ENCODE measurements at regions not wholly inside any gene's neighbourhood (a gene's known extent, or its start where the extent isn't known, plus 50 kb on each side); places are given as distances from the start of the nearest gene placed in this dataset.

DNA sequence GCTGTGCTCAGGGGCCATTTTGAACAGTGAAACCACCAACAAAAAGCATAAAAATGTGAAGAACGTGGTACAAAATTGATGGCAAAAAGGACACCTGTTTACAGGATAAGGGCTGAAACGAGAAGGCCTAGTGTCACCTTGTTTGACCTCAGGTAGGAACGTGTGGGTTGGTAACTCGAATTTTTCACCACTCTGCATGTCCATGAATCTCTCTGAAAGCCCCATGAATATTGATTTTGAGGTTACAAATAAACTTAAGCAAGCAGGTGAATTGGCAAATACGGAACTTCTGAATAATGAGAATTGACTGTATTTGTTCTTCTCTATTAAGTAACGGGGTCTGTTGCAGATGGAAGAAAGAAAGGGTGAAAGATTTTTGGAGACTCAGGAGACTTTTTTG, 59.6 kb upstream of the EDN1 start:
- no peak overlapping the region for H3K27ac Mint-ChIP-seq
- no peak overlapping the region for H3K4me3 Mint-ChIP-seq
- no peaks in the 10 kb centered on the region for H3K27me3 Mint-ChIP-seq (ENCODE audit: insufficient read depth)
- no peaks in the 10 kb centered on the region for H3K36me3 Mint-ChIP-seq (ENCODE audit: low read depth)
- no peak overlapping the region for H3K9ac ChIP-seq (ENCODE audit: extremely low read depth, low read length, poor library complexity, severe bottlenecking)
- H3K4me3 ChIP-seq (ENCODE audit: low read length), result no peak overlapping the region
- TF ChIP-seq, protein P1, sequence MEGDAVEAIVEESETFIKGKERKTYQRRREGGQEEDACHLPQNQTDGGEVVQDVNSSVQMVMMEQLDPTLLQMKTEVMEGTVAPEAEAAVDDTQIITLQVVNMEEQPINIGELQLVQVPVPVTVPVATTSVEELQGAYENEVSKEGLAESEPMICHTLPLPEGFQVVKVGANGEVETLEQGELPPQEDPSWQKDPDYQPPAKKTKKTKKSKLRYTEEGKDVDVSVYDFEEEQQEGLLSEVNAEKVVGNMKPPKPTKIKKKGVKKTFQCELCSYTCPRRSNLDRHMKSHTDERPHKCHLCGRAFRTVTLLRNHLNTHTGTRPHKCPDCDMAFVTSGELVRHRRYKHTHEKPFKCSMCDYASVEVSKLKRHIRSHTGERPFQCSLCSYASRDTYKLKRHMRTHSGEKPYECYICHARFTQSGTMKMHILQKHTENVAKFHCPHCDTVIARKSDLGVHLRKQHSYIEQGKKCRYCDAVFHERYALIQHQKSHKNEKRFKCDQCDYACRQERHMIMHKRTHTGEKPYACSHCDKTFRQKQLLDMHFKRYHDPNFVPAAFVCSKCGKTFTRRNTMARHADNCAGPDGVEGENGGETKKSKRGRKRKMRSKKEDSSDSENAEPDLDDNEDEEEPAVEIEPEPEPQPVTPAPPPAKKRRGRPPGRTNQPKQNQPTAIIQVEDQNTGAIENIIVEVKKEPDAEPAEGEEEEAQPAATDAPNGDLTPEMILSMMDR (conservative IDR thresholded peaks at IDR 0.05), result no peak
- no peaks in the 10 kb centered on the region for H3K9me3 Mint-ChIP-seq
- peaks cover 22% of the 10 kb centered on the region for H3K4me1 Mint-ChIP-seq
- no peaks in the 10 kb centered on the region for H3K27me3 ChIP-seq (ENCODE audit: control insufficient read depth, insufficient read depth, low read length, poor library complexity, severe bottlenecking)
- peaks cover 9% of the 10 kb centered on the region for H3K4me1 ChIP-seq (ENCODE audit: control insufficient read depth, insufficient read depth, low read length)
- no peaks in the 10 kb centered on the region for H3K9me3 ChIP-seq (ENCODE audit: control insufficient read depth, low read length)
- WGBS, 2 experiments (ENCODE audit: insufficient coverage in 1 of 2, insufficient read length in 1 of 2), result 93 to 98% methylated on average over 6 of the region's 6 CpGs
- H3K27ac ChIP-seq (ENCODE audit: low read depth, low read length), result no peak overlapping the region
- no peaks in the 10 kb centered on the region for H3K36me3 ChIP-seq (ENCODE audit: control insufficient read depth, insufficient read depth, low read length)
- DNase-seq, result no peak

DNA sequence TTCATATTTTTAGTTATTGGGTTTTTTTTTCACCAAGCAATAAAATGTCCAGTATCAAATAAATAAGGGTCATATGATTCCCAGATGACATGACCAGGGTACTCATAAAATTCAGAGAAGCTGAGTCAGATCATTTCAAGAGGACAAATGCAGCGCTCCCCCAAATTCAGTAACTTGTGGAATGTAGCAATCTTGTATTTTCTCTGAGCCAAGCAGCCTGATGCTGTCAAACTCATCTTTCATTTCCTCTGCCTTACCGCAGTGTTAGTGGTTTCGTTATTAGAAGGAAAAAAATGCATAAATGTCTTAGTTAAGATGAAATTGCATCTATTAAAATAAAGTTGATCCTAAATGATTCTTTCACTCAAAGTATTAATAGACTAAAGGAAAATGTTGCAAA, 57.8 kb upstream of the EDN1 start:
- no peak overlapping the region for H3K27ac ChIP-seq (ENCODE audit: low read depth, low read length)
- H3K4me3 Mint-ChIP-seq, result no peak overlapping the region
- 94% methylated on average over 1 of the region's 3 CpGs; no CpG with 5 or more reads in 1 of the 2 experiments for WGBS, 2 experiments (ENCODE audit: insufficient coverage in 1 of 2, insufficient read length in 1 of 2)
- no peak overlapping the region for H3K9ac ChIP-seq (ENCODE audit: extremely low read depth, low read length, poor library complexity, severe bottlenecking)
- H3K4me1 Mint-ChIP-seq, result peaks cover 22% of the 10 kb centered on the region
- H3K27ac Mint-ChIP-seq, result no peak overlapping the region
- no peaks in the 10 kb centered on the region for H3K9me3 ChIP-seq (ENCODE audit: control insufficient read depth, low read length)
- DNase-seq, result no peak
- peaks cover 9% of the 10 kb centered on the region for H3K4me1 ChIP-seq (ENCODE audit: control insufficient read depth, insufficient read depth, low read length)
- no peaks in the 10 kb centered on the region for H3K9me3 Mint-ChIP-seq
- no peaks in the 10 kb centered on the region for H3K27me3 Mint-ChIP-seq (ENCODE audit: insufficient read depth)
- no peaks in the 10 kb centered on the region for H3K27me3 ChIP-seq (ENCODE audit: control insufficient read depth, insufficient read depth, low read length, poor library complexity, severe bottlenecking)
- H3K4me3 ChIP-seq (ENCODE audit: low read length), result no peak overlapping the region
- TF ChIP-seq, protein P1 (conservative IDR thresholded peaks at IDR 0.05), result no peak
- H3K36me3 ChIP-seq (ENCODE audit: control insufficient read depth, insufficient read depth, low read length), result no peaks in the 10 kb centered on the region
- H3K36me3 Mint-ChIP-seq (ENCODE audit: low read depth), result no peaks in the 10 kb centered on the region

DNA sequence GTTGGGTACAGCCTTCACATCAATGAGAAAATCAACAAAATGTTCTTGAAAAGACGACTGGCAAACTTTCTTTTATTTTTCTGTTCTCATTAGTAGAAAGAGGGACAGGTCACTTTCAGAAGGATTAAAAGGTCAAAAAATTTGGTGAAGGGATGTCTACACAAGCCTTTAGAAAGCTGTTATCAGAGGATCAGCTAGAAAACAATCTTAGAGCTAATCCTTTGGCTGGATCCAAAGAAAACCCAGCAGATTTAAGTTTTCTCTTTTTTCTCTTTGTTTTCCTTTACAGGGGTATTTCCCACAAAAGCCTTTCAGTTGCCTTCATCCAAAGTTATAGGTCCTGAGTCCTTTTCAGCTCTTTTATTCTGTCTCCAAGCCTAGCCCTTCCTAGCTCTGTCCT, 57.3 kb upstream of the EDN1 start:
- H3K27me3 Mint-ChIP-seq (ENCODE audit: insufficient read depth), result no peaks in the 10 kb centered on the region
- no peak overlapping the region for H3K4me3 Mint-ChIP-seq
- H3K9me3 ChIP-seq (ENCODE audit: control insufficient read depth, low read length), result no peaks in the 10 kb centered on the region
- no peak for DNase-seq
- no peak overlapping the region for H3K27ac ChIP-seq (ENCODE audit: low read depth, low read length)
- H3K9ac ChIP-seq (ENCODE audit: extremely low read depth, low read length, poor library complexity, severe bottlenecking), result no peak overlapping the region
- no peak overlapping the region for H3K27ac Mint-ChIP-seq
- H3K36me3 ChIP-seq (ENCODE audit: control insufficient read depth, insufficient read depth, low read length), result no peaks in the 10 kb centered on the region
- H3K4me1 ChIP-seq (ENCODE audit: control insufficient read depth, insufficient read depth, low read length), result peaks cover 9% of the 10 kb centered on the region
- H3K27me3 ChIP-seq (ENCODE audit: control insufficient read depth, insufficient read depth, low read length, poor library complexity, severe bottlenecking), result no peaks in the 10 kb centered on the region
- no peaks in the 10 kb centered on the region for H3K36me3 Mint-ChIP-seq (ENCODE audit: low read depth)
- WGBS, 2 experiments (ENCODE audit: insufficient coverage in 1 of 2, insufficient read length in 1 of 2), result 67 to 94% methylated on average over 1 of the region's 1 CpG
- H3K4me1 Mint-ChIP-seq, result peaks cover 22% of the 10 kb centered on the region
- H3K9me3 Mint-ChIP-seq, result no peaks in the 10 kb centered on the region
- H3K4me3 ChIP-seq (ENCODE audit: low read length), result no peak overlapping the region
- TF ChIP-seq, protein P1 (conservative IDR thresholded peaks at IDR 0.05), result no peak

All from endodermal cell (in vitro differentiated cells).